GM19043 (cell line): ENCODE measurements at regions not wholly inside any gene's neighbourhood (a gene's known extent, or its start where the extent isn't known, plus 50 kb on each side); places are given as distances from the start of the nearest gene placed in this dataset.
A peak's percentile ranks its signal among the peaks of the same experiment; 100 is the strongest.
"Not testable (repeated sequence)": the region's sequence is repeated elsewhere in the genome, so short reads cannot be mapped to it uniquely, and the experiment has no call there.

Source experiments
- ATAC-seq: cut with Tn5 transposase; IDR thresholded peaks from one replicate; pipeline ENCODE4 v1.9.1; 2021; ENCODE audit warnings: low read depth; ENCODE audit not compliant: unreplicated experiment

DNA sequence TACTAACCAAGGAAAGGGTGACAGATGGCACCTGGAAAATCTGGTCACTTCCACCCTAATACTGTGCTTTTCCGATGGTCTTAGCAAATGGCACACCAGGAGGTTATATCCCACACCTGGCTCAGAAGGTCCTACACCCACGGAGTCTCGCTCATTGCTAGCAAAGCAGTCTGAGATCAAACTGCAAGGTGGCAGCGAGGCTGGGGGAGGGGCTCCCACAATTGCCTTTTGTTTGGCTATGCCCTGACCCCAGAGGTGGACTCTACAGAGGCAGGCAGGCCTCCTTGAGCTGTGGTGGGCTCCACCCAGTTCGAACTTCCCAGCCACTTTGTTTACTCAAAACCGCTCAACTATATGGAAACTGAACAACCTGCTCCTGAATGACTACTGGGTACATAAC is 50.3 kb upstream of the UGT2B15 start:
- not testable (repeated sequence) for ATAC-seq

GRCh38 chr4:68724426-68724825 is 54.0 kb upstream of the UGT2B15 start:
- no peak for ATAC-seq

GRCh38 chr4:68724922-68725321 is 54.5 kb upstream of the UGT2B15 start:
- no peak for ATAC-seq

GRCh38 chr4:68732653-68733466 is 62.4 kb upstream of the UGT2B15 start:
- ATAC-seq: peak; percentile 85

DNA sequence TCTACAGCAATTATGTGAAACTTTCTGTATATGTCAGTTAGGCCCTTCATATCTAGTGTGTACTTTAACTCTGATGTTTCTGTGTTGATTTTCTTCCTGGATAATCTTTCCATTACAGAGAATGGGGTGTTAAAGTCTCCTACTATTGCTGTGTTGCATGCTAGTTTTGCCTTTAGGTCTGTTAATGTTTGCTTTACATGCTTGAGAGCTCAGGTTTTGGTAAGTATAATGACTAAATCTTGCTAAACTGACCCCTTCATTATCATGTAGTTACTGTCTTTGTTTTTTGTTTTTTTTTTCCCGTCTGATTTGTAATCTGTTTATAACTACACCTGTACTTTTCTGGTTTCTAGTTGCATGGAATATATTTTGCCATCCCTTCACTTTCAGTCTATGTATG is 63.6 kb upstream of the UGT2B15 start:
- peak; percentile 61 for ATAC-seq

DNA sequence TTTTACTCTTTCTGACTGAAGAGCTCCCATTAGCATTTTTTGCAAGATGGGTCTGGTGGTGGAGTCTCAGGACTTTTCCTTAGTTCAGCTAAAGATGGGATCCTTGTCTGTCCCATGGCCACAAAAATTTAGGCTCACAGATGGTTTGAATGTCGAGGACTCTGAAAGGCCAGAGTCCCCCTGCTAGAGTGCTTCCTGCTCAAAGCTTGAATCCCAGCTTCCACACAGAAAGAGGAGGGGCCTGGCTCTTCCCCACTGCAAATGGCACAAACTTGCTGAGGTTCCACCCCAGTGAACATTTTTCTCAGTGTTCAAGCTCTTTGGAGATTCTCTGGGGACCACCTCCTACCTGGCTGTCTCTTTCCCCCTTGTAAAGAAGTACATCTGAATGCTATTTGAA is 64.7 kb upstream of the UGT2B15 start:
- ATAC-seq: no peak

- no peak for ATAC-seq
Observed at GRCh38 chr4:68736813-68737212, 66.4 kb upstream of the UGT2B15 start.

DNA sequence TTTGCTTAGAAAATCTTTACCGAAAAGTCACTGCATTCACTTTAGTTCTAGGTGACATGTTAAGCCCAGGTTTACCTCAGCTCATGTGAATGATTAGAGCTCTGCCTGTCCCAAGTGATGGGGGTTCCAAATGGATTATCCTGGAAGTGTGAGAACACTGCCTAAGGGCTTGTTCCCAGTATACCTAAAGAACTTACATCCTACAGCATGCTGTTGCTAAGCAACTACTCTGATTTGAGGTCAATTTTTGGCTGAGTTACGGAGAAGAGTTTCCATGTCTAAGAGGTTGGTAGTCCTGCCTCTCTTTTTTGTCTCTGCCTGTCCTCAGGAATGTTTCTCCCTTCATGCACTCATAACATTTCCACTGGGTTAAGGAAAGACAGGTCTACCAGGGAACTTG is 67.6 kb upstream of the UGT2B15 start:
- no peak for ATAC-seq

- no peak for ATAC-seq
Observed at GRCh38 chr4:68744368-68744767, 71.4 kb upstream of the UGT2B10 start.

DNA sequence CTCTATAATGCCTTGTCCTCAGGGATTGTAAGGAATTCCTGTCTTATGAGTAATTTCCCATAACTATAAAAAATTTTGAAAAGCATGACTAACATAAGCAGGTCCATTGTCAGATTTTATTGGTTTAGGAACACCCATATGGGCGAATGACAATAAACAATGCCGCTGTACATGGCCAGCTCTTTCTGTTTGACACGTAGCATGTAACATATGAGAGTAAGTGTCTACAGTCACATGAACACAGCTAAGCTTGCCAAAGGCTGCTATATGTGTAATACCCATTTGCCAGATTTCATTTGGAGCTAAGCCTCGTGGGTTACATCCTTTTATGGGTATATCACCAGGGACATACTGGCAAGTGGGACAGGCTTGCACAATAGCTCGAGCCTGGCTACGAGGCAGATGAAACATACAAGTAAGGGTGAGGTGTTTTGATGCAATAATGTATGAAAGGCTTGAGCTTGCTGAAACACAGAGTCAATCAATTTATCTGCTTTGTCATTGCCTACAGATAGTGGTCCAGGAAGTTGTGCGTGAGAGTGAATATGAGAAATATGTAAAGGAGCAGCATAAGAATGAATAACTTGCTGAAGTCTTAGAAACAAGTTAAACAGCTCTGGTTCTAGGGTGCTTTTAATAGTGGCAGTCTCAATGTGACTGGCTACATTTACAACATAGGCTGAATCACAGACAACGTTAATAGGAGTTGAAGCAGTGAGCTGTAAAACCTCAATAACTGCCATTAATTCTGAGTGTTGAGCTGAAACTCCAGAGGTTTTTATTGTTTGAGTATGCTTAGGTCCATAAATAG is 67.4 kb upstream of the UGT2B10 start:
- peak; percentile 58 for ATAC-seq

DNA sequence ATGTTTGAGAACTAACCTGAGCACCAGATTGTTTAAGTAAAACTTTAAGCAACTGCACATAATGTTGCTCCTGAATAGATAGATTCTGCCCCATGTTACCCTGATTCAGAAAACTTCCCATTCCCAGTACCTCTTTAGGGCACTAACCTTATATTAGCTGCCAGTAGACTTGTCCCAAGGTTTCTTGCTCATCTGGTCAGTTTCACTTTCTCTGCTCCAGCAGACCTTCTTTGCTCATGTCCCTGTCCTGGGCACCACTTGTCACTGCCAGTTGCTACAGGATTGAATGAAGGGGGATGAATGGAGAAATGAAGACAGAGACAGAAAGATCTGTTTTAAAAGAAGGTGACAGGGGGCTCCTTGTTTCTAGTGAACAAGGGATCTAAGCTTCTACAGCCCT is 65.2 kb upstream of the UGT2B10 start:
- no peak for ATAC-seq

DNA sequence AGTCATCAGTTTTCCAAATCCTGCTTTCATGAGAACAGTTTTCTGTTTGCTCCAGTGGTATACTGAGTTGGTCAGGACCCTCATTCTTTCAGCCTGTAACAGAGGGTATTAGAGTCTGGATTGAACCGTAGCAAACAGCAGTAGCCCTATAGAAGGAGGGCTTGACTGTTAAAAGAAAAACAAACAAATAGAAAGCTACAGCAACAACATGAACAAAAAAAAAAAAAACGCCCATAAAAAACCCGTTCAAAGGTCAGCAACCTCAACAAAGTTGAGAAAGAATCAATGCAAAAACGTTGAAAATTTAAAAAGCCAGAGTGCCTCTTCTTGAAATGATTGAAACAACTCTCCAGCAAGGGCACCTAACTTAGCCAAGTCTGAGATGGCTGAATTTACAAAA is 64.7 kb upstream of the UGT2B10 start:
- ATAC-seq: no peak

- no peak for ATAC-seq
Observed at GRCh38 chr4:68765876-68766275, 49.9 kb upstream of the UGT2B10 start.
